ENCODE measurements at regions not wholly inside any gene's neighbourhood (a gene's known extent, or its start where the extent isn't known, plus 50 kb on each side); places are given as distances from the start of the nearest gene placed in this dataset.
"Not testable (repeated sequence)": the region's sequence is repeated elsewhere in the genome, so short reads cannot be mapped to it uniquely, and the experiment has no call there.

DNA sequence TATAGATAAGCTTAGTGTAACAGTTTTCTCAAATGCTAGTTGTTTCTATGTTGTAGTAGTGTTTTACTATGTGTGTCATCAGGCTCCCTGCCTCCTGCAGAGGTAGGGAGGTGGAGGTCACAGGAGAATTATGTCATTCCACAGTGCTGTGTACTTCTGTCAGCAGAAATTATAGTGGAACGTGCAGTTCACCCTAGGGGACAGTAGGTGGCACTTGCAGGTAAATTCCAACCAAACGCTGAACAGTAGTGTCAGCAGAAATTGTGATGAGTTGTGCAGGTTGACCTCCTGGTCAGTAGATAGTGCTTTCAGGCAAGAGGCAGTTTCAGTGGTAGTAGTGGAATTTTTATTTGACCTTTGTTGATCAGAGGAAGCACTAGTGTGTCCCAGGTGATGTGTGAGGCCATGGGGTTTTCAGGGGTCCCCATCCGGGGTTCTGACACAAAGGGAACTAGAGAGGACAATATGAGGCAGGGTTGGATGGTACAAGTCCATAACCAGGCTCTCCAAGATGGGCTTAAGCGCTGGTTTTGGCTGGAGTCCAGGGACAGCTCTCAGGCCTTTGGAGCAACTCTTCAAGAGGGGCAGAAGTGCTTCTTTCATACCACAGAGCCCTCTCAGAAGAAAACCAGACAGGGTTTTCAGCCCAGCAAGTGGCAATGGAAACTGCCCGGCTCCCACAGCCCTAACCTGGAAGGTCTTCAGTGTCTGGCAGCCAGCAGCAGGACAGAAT lies 402.9 kb downstream of the CYLC2 start:
- peak in 1 of 3 donors; percentile 5 for DNase-seq (ENCODE audit: low read depth in 3 of 3)

DNA sequence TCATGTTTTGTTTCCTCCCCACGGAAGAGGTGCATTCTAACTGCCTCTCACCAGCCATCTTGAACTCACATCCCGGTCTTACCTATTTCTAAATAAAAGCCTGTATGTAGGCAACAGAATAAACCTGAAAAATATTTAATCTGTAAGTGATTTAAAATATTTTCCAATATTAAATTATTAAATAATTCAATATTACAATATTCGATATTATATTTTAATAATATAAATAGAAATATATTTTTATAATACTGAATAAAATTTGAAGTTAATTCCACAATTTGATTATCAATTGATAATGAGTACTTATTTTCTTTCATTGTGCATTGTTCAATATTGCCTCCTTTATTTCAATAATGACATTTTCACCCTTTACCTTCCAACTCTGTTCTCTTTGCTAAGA lies 404.4 kb downstream of the CYLC2 start:
- no peak for DNase-seq (ENCODE audit: low read depth in 3 of 3)

DNA sequence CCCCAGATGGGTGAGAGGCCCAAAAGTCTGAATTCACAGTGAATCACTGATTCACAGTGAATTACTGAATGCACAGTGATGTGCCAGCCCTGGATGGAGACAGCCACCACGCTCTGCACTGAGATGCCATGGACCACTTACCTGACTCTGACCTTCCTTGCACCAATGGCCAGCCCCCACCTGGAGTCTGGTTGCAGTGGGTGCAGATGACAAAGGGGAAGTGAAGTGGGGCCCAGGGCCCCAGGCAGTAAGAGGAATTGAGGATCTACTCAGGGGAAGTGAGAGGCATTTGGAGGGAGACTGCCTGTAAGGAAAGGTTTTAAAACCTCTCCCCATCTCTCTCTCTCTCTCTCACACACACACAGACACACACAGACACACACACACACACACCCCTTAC lies 412.1 kb downstream of the CYLC2 start:
- no peak for DNase-seq (ENCODE audit: low read depth in 3 of 3)

DNA sequence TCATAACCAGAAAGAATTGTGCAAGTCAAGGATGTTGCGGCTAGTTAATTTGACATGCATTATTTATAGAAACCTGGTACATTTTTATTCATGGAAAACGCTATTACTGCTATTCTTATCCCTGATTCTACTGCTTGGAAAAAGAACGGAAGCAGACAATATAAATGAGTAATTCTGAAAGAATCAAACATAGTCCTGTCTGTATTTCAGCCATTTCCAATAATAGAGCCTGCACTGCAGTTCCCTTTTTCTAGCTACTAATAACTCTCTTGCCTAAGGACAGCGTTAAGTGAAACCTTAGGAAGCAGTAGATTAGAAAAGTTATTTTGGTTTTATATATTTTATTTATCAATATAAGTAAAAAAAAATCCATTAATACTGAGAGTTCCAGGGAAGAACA lies 414.9 kb downstream of the CYLC2 start:
- no peak for DNase-seq (ENCODE audit: low read depth in 3 of 3)

DNA sequence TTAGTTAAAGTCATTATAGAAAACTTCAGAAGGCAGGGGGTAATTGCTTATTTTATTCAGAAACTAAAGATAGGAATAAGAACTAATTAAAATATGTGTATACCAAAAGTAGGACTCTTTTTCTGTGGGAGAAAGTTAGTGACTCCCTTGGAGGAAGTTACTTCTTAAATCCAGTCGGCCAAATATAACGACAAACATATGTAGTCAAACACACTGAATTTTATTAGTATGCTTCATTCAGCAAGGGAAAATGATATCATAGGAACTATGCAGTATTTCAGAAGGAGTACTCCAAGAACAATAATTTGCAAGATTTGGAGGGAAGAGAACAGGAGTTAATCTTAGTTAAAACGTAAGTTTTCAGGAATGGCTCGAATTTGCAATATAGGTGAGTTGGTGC lies 432.6 kb downstream of the CYLC2 start:
- no peak for DNase-seq (ENCODE audit: low read depth in 3 of 3)

DNA sequence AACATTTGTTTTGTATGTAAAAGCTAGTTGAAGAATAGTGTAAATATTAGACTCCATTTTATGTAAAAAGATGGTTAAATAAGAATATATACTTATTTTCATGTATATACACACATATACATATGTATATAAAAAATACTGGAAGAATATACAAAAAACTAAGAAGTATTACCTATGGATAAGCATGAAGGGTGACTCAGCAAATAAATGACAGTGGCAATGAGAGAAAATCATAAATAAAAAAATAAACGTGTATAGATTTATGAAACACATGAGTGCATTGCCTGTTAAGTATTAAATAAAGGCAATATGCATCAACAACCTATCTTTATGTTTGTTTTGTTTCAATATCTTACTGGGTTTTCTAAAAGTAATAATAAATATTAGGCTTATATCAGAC lies 435.3 kb downstream of the CYLC2 start:
- no peak for DNase-seq (ENCODE audit: low read depth in 3 of 3)

DNA sequence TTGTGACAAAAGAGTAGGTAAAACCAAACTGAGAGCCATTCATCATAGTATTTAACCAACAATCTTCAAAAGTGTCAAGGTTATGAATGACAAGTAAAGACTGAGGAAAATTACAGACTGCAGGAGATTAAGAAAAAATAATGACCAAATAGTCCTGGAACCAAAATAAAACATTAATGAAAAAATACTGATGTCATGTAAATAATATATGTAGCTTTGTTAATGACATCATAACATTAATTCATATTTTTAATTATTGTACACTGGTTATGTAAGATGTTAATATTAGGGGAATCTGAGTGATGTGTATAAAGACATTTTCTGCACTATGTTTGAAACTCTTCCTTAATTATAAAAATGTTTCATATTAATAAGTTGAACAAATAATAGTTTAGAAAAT lies 436.7 kb downstream of the CYLC2 start:
- DNase-seq (ENCODE audit: low read depth in 3 of 3), result no peak

DNA sequence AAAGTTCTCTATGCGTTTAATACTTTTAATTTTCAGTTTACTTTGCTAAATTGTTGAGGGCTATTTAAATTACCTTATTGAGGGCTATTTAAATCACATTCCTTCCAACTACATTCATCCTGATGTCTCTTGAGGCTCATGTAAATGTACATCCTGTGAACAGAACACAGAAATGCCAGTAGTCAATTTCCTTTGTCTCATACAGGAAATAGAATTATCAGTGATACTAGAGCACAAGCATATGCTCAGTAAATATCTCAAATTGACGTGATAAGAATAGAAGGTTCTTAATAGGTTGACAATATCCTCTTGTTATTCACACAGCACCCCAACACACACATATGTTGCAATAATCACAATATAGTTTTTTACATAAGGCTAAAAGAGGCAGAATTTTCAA lies 449.0 kb downstream of the CYLC2 start:
- no peak for DNase-seq (ENCODE audit: low read depth in 3 of 3)

DNA sequence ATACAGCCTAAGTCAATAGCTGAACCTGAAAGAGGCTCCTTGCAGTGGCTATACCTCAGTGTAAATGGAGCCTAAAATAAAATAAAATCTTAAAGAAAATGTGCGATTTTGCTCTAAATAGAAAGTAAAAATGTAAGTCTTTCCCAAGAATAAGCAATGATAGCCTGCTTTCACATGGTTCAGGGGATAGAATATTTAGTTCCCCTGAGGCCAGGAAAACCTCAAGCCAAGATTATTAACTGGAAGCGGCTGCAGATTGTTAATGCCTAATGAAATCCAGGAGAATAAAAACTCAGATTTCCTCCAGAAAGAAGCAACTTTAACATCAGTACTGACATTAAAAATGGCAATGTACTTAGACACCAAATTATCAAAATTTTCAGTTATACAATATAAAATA lies 463.7 kb downstream of the CYLC2 start:
- DNase-seq (ENCODE audit: low read depth in 3 of 3), result no peak

DNA sequence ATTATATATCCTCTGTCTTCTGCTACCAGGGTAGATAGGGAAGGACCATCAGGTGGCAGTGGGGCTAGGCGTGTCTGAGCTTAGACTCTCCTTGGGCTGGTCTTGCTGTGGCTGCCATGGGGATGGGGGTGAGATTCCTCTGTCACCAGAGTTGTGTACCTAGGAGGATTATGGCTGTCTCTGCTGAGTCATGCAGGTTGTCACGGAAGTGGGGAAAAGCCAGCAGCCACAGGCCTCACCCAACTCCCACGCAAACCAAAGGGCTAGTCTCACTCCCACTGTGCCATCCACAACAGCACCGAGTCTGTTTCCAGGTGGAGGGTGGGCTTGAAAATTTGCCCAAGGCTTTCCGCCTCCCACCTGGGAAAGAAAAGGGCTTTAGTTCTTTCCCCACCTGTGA lies 476.1 kb downstream of the CYLC2 start:
- DNase-seq (ENCODE audit: low read depth in 3 of 3), result no peak

DNA sequence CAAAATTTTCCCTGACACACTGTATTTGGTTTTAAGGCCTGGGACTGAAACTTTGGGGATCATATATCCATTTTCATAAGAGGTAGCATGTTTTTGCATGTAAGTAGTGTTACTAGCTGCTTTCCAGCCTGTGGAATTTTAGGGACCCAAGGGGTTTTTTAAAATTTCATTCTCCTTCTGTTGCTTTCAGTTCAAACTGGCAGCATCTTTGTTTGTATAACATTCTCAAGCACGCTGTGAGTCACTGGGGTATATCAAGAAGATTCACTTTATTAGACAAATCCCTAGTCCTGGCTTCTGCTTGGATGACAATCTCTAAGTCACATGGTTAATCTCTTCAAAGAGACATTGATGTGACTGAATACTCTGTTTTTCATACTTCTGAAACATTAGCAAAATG lies 479.0 kb downstream of the CYLC2 start:
- DNase-seq (ENCODE audit: low read depth in 3 of 3), result no peak

DNA sequence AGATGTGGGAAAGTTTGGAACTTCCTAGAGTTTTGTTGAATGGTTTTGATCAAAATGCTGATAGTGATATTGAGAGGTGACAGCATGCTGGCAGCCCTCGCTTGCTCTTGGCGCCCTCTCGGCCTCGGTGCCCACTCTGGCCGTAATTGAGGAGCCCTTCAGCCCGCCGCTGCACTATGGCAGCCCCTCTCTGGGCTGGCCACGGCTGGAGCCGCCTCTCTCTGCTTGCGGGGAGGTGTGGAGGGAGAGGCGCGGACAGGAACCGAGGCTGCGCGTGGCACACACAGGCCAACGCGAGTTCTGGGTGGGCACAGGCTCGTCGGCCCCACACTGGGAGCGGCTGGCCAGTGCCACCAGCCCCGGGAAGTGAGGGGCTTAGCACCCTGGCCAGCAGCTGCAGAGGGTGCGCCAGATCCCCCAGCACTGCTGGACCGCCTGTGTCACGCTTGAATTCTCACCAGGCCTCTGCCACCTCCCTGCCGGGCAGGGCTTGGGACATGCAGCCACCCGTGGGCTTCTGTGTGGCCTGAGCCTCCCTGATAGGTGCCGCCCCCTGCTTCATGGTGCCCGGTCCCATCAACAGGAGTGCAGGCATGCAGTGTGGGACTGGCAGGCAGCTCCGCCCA lies 488.5 kb downstream of the CYLC2 start:
- DNase-seq (ENCODE audit: low read depth in 3 of 3), result no peak

DNA sequence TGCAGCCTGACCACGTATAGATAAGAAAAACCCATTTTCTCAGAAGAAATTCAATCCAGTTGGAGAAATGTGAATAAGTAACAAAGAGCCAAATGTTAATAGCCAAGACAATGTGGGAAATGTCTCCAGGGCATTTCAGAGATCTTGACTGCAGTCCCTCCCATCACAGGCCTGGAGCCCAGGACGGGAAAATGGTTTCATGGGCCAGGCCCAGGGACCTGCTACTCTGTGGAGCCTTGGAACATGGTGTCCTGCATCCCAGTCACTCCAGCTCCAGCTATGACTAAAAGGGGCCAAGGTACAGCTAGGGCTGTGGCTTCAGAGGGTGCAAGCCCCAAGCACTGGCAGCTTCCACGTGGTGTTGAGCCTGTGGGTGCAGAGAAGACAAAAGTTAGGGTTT lies 490.0 kb downstream of the CYLC2 start:
- no peak for DNase-seq (ENCODE audit: low read depth in 3 of 3)

DNA sequence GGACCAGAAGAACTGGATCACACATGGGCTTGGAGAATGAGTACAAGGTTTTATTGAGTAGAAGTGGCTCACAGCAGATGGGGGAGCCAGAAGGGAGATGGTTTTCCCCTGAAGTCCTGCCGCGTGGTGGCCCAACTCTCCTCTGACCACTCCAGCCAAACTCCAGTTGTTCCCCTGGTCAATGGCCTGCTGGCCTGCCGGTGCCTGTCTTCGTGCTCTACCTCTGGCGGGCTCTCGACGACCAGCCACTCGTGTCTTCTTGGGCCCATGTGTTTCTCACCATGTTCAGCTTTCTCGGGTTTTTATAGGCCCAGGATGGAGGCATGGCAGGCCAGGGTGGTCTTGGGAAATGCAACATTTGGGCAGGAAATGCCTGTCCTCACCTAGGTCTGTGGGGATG lies 519.6 kb downstream of the CYLC2 start:
- no peak for DNase-seq (ENCODE audit: low read depth in 3 of 3)

DNA sequence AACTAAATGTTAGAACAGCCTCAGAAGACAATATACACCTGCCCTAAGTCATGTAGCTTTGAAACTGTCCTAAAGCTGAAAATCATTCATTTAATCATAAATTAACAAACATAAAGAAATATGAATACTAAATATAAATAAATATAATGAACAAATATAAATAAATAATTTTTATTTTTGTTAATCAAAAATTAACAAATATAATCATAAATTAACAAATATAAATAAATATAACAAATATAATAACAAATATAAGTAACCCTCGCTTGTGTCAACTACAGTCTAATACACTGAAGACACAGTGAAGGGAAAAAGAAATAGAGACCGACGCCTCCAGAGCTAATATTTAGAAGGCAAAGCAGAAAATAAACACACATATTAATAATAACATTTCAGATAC lies 527.3 kb downstream of the CYLC2 start:
- no peak for DNase-seq (ENCODE audit: low read depth in 3 of 3)

DNA sequence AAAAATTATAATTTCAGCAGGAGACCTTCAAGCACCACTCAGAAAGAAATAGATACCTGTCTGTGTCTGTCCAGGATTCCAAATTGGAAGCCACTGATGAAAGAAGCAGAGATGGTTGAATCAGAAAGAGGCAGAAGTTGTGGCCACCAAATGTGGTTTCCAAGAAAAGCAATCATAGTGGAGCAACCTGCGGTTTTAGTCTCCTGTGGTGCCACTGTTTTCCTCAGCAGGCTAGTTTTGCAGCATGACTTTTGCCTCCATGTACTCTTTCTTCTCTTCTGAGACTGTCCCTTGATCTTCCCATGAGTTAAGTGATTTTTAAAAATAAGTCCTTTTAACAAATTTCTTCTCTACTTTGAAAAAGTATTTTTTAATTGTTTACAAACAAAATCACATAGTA lies 535.8 kb downstream of the CYLC2 start:
- no peak for DNase-seq (ENCODE audit: low read depth in 3 of 3)

DNA sequence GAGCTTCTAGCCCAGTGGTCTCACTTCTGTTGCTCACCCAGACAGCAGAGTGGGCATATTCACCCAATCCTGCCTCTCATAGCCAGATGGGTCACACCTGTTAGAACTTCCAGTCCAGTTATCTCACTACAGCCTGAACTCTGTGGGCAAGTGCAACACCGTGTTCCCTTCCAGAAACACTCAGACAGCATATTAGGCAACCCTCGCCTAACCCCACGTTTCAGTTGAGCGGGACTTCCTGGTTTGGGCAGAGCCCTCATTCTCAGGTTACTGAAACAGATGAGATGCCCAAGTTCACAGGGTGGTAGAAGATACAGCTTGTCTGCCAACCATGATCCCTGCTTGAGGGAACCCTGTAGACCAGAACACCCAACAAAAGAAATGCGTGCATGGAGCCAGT lies 538.2 kb downstream of the CYLC2 start:
- DNase-seq (ENCODE audit: low read depth in 3 of 3), result no peak

DNA sequence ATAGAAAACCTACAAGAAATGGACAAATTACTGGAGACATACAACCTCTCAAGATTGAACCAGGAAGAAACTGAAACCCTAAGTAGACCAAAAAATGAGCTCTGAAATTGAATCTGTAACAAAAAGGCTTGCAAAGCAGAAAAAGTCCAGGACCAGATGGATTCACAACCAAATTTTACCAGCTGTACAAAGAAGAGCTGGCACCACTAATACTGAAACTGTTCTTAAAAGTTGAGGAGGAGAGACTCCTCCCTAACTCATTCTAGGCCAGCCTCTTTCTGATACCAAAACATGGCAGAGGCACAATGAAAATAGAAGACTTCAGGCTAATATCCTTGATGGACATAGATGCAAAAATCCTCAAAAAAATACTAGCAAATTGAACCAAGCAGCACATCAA lies 542.3 kb downstream of the CYLC2 start:
- no peak for DNase-seq (ENCODE audit: low read depth in 3 of 3)

DNA sequence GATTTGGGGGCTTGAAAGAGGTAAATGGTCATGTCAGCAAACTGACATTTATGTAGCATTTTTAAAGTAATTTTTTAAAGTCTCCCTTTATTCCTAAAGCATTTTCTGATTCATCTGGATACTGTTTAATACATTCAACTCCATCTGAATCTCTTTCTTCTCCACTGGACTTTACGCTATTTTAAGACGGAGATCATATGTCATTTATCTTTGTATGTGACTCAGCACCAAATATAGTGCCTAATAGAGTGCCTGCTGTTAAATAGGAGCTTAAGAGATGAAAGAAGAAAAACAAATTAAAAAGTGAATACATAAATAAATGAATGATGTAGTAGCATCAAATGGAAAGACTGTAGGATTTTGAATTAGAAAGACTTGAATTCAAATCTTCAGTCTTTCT lies 548.8 kb upstream of the SMC2 start:
- no peak for DNase-seq (ENCODE audit: low read depth in 3 of 3)

DNA sequence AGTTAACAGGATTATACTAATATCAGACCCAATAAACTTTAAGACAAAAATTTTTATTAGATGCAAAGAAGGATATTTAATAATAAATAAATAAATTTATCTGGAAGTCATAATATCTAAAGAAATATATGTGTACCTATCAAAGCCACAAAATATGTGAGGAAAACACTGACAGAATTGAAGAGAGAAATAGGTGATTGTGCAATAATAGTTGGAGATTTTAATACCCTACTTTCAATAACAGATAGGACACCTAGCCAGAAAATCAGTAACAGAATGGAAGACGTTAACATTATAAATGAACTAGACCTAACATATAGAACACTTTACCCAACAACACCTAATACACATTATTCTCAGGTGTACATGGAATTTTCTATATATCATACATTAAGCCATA lies 541.4 kb upstream of the SMC2 start:
- no peak for DNase-seq (ENCODE audit: low read depth in 3 of 3)

DNA sequence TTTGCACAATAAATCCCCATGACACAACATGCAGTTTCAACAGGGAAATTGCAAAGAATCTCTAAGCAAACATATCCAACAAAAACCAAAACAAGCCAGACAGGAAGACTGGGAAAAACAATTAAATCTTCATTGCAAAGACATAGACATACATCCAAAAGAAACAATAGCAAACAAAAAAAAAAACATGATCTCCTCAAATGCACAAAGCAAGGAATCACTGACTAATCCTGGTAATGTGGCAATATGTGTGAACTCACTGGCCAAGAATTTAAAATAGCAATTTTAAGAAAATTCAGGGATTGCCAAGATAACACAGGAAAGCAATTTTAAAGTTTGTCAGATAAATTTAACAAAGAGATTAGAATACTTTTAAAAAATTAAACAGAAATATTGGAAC lies 520.1 kb upstream of the SMC2 start:
- DNase-seq (ENCODE audit: low read depth in 3 of 3), result no peak

DNA sequence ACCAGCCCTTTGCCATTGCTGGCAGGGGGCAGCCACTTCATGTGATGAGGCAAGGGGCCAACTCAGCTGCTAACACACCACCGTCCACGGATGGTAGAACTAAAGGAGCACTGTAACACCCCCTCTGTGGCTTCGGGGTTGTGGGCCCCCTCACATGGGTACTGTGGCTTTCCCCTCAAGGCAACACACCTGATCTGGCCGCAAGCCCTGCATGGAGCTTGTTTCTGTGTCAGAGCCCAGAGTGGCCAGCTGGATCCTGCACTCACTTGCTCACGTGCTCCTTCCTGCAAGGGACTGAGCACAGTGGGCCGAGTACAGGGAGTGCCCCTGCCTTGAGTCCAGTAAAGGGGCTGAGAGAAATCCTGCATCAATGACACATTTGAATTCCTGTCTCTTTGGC lies 507.4 kb upstream of the SMC2 start:
- no peak for DNase-seq (ENCODE audit: low read depth in 3 of 3)

DNA sequence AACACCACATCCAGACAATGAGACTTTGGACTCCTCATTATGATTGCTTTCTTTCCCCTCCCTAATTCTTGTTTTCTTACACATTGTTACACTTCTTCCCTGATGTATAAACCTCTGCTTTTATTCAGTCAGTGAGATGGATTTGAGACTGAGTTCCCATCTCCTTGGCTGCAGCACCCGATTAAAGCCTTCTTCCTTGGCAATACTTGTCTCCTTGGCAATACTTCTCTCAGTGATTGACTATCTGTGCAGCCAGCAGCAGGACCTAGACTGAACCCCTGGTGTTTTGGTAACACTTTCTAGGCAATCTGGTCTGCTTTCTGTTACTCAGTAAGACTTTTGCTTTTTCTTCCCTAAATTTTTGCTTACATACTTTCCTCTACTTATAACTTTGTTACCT lies 492.8 kb upstream of the SMC2 start:
- no peak for DNase-seq (ENCODE audit: low read depth in 3 of 3)

DNA sequence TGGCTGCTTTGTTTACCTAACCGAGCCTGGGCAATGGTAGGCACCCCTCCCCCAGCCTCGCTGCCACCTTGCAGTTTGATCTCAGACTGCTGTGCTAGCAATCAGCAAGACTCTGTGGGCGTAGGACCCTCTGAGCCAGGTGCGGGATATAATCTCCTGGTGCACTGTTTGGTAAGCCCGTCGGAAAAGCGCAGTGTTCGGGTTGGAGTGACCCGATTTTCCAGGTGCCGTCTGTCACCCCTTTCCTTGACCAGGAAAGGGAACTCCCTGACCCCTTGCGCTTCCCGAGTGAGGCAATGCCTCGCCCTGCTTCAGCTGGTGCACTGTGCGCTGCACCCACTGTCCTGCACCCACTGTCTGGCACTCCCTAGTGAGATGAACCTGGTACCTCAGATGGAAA lies 482.2 kb upstream of the SMC2 start:
- DNase-seq (ENCODE audit: low read depth in 3 of 3), result not testable (repeated sequence)

Data from stimulated activated CD4-positive, alpha-beta T cell treated with anti-CD3 and anti-CD28 coated beads, TNF-alpha, amount 100 ng/mL, for 48 hours (primary cell).